Stimulated activated CD4-positive, alpha-beta T cell treated with anti-CD3 and anti-CD28 coated beads, Interleukin-2, amount 100 ng/mL, for 4 hours (primary cell): ENCODE measurements at regions not wholly inside any gene's neighbourhood (a gene's known extent, or its start where the extent isn't known, plus 50 kb on each side); places are given as distances from the start of the nearest gene placed in this dataset.
"Not testable (repeated sequence)": the region's sequence is repeated elsewhere in the genome, so short reads cannot be mapped to it uniquely, and the experiment has no call there.

Experiments
- DNase-seq: peaks from one replicate; pipeline ENCODE4 v3.0.0-alpha.2; 2020; ENCODE audit warnings: low read depth

DNA sequence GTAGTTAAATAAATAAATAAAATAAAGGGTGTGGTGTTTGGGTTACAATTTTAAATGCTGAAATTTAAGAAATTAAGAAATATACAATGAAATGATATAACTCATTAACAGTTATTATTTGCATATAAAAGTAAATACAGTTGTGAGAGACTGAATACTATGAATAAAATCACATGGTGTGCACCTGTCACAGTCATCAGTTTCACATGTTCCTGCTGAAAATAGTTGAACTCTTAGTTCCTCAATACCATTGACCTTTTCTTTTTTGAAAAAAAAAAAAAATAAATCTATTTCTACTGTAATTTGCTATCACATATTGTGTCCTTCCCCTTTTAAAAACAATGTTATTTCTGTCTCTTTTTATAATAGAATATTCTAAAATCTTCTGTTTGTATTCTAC is 130.9 kb upstream of the CHD1 start:
- no peak for DNase-seq

DNA sequence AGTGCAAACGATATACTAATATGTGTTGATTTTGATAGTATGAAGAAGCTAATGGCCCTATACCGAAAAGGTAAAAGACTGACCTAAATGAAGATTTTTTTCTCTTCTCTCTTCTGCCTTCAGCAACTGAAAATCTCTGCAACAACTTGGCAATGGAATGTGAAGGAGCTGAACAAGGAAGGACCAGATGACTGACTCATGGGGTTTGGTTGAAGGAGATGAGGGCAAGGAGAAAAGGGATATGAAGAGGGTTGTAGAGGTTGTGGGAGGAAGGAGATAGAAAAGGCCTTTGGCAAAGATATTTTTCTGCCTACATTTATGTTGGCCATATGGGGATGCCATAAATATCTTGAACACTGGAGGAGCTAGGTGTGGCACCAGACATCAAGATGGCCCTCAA is 129.7 kb upstream of the CHD1 start:
- no peak for DNase-seq

DNA sequence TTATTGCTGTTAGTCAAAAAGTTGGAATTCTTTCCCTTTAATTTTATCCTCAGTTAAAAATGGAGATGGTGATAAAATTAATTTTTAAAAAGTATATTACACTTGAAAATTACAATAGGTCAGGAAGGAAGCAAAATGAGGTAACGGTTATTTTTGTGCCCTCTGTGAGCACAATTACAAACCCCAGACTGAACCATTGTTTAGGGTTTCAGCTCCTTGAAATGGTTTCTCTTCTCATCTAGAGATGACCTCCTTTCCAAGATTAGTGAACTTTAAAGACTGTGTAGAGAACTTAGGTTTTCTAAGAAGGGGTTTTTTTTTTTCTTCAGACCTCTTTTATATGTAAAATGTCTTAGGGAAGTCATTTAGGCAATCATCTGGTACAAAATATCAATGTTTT is 126.2 kb upstream of the CHD1 start:
- no peak for DNase-seq

DNA sequence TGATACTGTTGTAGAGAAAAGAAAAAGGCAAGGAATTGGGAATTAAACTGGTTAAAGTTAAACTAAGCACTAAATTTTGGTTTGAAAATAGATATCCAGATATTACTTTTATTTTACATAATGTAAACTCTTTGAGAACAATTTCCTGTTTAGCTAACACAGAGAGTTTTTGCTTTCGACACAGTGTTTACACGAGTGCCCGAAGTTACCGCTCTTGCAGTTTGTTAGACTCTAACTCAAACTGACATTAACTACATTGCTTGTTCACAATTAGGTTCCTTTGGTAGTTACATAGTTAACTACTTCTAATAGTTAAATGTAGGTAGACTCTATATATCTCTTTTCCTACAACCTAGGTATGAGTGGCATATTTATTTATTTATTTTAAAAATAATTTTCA is 117.1 kb upstream of the CHD1 start:
- DNase-seq, result no peak

DNA sequence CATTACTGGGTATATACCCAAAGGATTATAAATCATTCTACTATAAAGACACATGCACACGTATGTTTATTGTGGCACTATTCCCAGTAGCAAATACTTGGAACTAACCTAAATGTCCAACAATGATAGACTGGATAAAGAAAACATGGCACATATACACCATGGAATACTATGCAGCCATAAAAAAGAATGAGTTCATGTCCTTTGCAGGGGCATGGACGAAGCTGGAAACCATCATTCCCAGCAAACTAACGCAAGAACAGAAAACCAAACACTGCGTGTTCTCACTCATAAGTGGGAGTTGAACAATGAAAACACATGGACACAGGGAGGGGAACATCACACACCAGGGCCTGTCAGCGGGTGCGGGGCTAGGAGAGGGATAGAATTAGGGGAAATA is 114.5 kb upstream of the CHD1 start:
- not testable (repeated sequence) for DNase-seq

DNA sequence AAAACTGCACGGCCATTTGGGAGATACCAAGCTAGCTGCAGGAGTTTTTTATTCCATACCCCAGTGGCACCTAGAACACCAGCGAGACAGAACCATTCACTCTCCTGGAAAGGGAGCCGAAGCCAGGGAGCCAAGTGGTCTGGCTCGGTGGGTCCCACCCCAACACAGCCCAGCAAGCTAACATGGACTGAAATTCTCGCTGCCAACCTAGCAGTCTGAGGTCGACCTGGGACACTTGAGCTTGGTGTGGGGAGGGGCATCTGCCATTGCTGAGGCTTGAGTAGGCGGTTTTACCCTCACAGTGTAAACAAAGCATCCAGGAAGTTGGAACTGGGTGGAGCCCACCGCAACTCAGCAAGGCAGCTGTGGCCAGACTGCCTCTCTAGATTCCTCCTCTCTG is 108.9 kb upstream of the CHD1 start:
- no peak for DNase-seq

DNA sequence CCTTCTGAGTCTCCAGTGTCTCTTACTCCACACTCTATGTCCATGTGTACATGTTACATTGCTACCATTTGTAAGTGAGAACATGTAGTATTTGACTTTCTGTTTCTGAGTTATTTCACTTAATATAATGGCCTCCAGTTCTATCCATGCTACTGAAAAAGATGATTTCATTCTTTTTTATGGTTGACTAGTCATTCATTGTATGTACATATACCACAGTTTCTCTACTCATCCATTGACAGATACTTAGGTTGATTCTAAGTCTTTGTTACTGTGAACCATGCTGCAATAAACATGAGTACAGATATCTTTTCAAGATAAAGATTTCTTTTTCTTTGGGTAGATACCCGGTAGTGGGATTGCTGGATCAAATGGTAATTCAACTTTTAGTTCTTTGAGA is 107.1 kb upstream of the CHD1 start:
- DNase-seq, result no peak

DNA sequence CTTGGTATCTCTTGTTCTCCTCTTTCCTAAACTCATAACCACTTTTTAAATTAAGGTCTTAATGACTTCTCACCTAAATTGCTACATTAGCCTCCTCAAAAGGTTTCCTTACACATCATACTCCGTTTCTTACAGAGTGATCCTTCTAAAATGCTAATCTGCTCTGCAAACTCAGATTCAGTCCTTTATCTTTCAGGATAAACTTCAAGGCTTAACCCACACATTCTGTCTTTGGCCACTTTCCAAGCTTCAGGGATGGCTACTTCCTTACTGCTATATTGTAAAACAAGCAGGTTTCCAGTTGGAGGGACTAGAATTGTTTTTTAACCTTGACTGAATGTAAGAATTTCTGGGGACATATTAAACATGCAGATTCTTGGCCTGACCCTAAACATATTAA is 105.5 kb upstream of the CHD1 start:
- no peak for DNase-seq

DNA sequence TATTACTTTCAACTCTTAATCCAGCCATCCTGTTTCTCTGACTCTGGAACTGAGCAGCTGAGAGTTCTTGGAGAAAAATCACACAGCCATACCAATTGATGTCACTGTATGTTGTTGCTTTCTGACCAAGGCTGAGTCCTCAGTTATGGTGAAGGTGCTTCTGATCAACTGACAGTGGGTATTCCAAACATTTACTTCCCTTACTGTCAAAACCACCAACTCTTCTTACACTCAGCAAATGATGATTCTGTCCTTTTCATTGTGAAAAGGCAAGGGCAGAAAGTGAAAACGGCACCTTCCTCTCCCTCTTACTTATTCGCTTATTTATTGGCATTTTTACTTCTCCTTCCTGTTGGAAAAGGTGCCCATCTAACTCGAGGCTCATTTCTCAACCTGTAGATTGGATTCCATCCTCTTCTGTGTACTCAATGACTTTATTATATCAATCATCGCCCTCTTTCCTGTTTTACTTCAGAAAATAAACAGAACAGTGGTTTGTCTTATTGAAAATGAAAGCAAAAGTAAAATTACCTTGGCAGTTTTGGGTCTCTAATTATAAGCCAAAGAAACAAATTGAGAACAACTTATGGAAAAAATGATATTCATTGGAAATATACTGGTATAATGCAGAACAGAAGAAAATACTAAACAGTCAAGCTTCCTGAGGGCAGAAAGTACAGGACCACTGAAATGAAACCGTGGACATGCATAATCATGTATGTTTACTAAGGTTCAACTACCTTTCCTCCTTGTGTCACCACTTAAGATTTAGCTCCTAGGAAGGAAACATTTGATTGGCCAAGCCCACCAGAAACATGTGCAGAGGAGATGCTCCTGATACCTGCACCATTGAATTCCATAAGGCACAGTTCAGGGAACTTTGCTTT is 104.5 kb upstream of the CHD1 start:
- DNase-seq, result no peak

DNA sequence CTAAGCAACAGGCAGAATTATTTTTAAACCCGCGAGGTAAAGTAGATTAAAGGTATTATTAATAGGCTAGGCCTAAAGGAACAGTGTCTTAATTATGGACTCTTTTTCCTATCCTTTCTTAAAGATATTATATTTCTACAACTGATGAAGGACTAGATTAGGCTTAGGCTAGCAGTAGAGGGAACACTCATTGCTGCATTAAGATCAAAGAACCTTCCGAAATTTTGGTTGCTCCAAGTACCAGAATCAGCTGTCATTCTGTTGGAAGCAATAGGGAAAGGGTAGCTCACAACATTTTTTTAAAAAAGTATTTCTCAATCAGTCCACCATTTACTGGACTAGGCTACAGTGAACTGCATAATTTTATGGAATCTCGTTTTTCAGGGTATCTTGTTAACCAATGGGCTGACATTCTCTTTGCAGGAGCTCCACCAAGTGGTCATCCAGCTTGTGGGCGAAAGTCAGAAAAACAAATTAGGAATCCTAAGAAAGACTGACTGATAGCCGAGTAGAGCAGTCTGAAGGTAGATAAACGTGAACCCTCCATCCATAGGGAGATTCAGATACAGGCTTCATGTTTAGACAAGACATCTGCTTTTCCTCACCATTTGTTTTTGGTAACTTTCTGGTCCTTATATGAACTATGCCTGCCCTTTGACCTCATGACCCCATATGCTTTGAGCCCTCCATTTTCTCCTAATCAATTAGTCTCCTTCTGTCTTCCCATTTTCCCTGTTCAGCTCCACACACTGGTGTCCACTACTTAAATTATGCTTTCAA is 103.6 kb upstream of the CHD1 start:
- DNase-seq, result peak; percentile 6

DNA sequence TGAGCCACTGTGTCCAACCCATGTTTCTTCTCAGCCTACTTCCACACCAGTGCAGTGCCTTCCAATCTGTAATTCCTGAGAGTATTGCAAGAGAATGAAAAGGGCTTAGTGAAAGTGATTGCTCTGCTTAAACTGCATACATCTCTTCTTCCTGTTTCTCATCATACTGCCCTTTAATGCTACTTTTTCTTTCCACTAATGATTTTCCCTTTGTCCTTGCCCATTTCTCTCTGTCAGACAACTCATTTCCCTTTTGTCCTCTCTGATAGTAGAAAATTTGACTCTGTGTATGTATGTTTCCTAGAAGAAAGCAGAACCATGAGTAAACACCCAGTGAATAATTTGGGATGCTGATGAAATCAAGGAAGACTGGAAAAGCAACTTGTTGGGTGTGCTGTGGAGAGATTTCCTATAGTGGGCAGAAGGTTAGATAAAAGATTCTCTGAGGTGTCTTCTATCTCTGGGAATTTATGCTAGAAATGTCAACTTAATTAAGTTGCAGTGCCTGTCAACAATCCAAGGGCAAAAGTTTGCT is 102.2 kb upstream of the CHD1 start:
- DNase-seq, result no peak

DNA sequence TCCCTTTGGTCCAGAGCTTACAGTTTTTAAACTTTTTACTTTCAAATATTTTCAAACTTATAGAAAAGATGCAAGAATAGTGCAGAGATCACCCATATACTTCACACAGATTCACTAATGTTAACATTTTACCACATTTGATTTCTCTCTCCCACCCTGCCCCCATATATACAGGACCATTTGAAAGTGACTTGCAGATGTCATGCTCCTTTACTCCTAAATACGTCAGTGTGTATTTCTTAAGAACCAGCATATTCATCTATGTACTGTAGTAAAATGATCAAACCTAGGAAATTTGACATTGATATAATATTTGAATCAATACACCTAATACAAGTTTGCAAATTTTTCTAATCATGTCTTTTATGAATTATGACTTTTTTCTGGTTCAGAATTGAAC is 100.4 kb upstream of the CHD1 start:
- DNase-seq, result no peak

DNA sequence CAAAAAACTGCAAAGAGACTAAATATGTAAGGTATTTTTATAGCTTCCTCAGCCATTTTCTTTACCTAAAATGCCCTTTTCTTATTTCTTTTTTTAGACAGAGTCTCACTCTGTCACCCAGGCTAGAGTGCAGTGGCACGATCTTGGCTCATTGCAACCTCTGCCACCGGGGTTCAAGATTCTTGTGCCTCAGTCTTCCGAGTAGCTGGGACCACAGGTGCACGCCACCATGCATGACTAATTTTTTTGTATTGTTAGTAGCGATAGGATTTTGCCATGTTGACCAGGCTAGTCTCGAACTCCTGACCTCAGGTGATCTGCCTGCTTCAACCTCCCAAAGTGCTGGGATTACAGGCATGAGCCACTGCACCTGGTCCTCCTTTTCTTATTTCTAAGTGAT is 99.4 kb upstream of the CHD1 start:
- DNase-seq, result not testable (repeated sequence)

DNA sequence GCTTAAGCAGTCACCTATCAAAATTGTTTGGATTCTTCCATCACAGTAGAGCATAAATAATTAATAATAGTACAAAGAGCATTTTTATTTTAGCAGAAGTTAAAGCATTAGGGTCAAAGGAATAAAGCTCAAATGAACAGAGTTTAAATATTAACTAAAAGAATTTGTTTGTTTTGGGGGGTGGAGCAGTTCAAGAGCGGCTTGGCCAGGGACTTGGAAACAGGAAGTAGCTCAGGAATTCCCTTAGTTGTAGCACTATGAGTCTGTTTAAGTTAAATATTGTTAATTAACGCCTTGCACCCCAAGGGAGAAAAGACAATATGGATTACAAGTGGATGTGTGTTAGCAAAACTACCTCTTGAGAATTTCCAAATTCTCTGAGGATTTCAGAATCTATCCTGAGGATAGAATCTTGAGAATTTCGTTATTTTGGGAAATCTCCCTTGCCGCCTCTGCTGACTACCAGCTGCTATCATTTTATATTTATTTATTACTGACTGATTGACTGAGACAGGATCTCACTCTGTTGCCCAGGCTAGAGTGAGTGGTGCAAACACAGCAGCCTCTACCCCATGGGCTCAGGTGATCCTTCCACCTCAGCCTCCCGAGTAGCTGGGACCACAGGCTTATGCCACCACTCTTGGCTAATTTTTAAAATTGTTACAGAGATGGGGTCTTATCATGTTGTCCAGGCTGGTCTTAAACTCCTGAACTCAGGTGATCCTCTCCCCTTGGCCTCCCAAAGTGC is 96.7 kb upstream of the CHD1 start:
- DNase-seq, result no peak

DNA sequence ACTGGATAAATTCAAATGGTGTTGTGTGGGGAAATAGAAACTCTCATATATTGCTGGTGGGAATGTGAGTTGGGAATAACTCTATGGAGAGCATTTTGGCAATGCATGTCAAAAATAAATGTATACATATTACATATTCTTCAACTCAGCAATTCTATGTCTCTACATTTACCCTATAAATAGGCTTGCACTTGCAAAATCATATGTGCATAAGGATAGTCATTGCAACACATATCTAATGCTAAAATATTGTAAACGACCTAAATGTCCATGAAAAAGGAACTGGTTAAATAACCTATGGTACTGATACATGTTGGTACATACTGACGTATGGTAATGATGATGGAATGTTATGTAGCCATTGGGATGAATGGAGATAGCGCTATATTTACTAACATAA is 94.5 kb upstream of the CHD1 start:
- no peak for DNase-seq

DNA sequence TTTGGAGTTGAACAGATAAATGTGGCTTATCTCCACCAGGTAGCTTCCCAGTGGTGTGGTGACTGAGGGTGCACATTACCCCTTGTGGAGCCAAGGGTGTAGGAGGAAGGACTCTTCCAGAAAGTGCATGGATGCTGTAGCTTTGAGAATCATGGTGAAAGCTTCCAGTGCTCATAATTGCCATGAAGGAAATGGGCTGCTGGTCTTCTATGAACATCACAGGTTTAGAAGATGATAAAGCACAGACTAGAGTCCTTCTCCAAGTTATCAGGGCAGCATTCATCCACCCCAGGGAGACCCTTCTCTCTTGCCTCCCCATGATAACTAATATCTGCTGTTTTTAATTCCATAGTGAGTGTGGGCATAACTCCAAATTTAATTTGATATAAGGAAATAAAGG is 93.4 kb upstream of the CHD1 start:
- no peak for DNase-seq

DNA sequence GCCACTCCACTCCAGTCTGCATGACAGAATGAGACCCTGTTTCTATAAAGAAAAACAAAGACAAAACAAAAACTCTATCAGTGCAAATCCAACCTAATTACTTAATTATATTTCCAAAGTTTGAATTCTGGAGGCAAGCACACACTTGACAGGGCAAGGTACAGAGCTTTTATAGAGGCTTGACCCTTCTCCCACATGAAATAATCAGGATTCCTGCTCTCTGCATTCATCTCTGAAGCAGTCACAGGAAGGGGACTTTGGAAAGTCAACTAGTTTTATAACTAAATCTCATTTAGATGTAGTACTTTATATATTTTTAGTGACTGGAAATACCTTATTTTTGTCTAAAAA is 91.9 kb upstream of the CHD1 start:
- no peak for DNase-seq

DNA sequence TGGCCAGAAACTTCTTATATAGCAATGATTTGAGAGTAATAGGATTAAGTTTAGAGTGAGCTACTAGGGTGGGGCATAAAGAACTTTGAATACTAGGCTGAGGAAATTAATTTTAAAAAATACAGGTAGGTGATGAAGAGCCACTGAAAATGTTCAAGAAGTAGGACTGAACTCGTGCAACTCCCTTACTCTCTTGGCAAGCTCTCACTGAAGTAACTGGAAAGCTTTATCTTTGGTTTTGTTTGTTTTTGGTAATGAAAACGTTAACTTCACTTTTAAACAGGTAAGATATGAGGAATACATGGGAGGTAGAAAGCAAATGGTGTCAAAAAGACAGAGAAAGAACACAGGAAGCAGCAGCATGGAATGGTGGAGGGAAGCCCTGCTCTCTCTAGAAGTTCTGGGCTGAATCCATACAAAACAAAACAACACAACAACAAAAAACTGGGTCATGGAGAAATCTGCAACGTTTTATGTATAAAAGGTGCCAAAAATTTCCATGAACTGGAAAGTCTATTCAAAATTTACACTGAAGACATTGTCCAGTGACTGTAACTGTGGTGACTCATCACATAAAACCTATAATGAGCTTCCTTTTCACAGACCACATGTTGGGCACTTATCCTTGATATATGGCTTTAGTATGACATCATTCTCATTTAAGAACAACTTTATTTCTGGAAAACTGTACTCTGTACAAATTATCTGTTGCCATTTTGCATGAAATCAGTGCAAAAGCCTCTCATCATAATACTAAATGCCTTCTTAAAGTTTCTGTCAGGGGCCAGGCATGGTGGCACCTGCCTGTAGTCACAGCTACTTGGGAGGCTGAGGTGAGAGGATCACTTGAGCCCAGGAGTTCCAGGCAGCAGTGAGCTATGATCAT is 91.2 kb upstream of the CHD1 start:
- DNase-seq, result no peak

DNA sequence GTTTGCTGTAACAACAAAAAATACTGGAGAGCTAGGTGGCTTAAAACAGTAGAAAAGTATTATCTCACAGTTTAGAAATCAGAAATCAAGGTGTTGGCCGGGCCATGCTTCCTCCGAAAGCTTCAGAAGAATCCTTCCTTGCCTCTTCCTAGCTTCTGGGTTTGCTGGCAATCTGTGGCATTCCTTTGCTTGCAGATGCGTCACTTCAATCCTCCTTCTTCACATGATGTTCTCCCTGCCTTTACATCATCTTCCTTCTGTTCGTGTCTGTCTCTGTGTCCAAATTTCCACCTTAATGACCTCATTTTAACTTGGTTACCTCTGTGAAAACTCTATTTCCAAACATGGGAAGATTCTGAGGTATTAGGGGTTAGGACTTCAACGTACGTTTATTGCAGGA is 90.4 kb upstream of the CHD1 start:
- DNase-seq, result no peak

DNA sequence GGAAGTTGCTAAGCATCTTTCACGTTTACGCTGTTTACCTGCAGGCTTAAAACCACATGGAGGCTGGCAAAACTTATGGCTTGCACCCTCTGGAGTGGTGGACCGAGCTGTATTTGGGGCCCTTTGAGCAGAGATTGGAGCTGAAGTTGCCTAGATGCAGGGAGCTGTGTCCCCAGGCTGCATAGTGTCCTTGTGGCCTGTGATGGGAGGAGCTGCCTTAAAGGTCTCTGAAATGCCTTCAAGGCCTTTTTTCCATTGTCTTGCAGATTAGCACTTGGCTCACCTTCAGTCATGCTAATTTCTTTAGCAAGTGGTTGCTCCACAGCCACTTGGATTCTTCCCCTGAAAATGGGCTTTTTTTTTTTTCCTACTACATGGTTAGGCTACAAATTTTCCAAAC is 81.5 kb upstream of the CHD1 start:
- no peak for DNase-seq

DNA sequence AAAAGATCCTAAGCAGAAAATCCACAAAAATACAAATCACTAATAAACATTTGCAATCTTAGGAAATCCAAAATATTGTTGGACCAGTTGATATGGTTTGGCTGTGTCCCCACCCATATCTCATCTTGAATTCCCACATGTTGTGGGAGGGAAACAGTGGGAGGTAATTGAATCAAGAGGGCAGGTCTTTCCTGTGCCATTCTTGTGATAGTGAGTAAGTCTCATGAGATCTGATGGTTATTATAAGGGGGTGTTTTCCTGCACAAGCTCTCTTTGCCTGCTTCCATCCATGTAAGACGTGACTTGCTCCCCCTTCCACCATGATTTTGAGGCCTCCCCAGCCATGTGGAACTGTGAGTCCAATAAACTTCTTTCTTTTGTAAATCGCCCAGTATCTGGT is 79.2 kb upstream of the CHD1 start:
- not testable (repeated sequence) for DNase-seq

DNA sequence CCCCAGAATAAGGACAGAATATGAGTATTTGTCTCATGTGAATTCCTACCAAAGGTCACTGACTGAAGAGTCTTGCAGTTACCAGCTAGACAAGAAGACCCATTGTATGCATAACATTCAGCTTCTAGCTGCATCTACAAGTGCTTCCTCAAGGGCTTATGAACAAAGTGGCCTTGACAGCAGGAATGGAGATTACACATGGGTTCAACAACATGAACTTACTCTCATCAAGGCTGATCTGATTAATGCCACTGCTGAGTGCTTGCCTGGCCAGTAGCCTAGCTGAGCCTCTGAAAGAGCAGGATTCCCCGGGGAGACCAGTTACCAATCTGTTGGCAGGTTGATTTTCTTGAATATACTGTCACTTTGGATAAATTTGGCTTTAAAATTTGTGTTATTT is 76.7 kb upstream of the CHD1 start:
- no peak for DNase-seq
